Adrenal gland (tissue), 5 donors: ENCODE measurements at regions not wholly inside any gene's neighbourhood (a gene's known extent, or its start where the extent isn't known, plus 50 kb on each side); places are given as distances from the start of the nearest gene placed in this dataset.

ENCODE experiments used
- CTCF ChIP-seq, 6 experiments: fragments of 450-650 bp in 4 of 6; fragments of 200-600 bp in 2 of 6; sonication (generic) in 1 of 6; IDR thresholded peaks; 1 replicate in 5 of 6; 2 replicates in 1 of 6; pipeline versions ENCODE4 v1.5.1 to v1.8.0; 2016 to 2021; ENCODE audit warnings: antibody characterized with exemption in 6 of 6, mild to moderate bottlenecking in 2 of 6, moderate library complexity in 1 of 6
- POLR2A ChIP-seq, 2 donors: fragments of 450-650 bp; IDR thresholded peaks; one replicate each; pipeline ENCODE4 v1.6.1; 2017; ENCODE audit warnings: antibody characterized with exemption in 2 of 2, mild to moderate bottlenecking in 2 of 2, moderate library complexity in 1 of 2
- donor health status: DM: no; HTN: no; CAD: no.

- TF ChIP-seq CTCF (IDR thresholded peaks at IDR 0.05) = no peak
- TF ChIP-seq POLR2A (IDR thresholded peaks at IDR 0.05) = no peak
These were observed 104.1 kb downstream of the ATXN3L start for GRCh38 chrX:13215729-13216128.
